ENCODE measurements at regions not wholly inside any gene's neighbourhood (a gene's known extent, or its start where the extent isn't known, plus 50 kb on each side); places are given as distances from the start of the nearest gene placed in this dataset.

DNA sequence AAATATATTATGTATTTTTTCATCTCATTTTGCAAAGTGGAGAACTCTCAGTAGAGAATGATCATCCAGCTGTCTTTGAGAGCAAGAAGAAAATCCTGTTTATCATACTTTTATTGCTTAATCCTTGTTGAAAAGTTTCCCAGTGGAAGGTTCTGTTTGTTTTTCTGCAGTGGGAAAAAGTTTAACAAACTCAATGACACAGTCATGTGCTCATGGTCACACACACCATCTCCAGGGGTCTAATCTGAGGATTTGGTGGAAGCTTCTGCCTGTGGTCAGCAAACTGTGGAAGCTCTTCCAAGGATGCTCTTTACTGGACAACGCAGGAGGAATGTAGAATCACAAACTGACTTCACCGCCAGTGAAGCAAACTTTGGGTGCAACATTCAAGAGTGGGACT, 1003.9 kb downstream of the SORCS3 start:
- no peak overlapping the region for H3K27ac ChIP-seq (replicated peaks in 1 of 4)
- DNase-seq (ENCODE audit: extremely low spot score), result no peak
- WGBS, result 83% methylated on average over 2 of the region's 2 CpGs
- no peaks in the 10 kb centered on the region for H3K27me3 ChIP-seq
- no peaks in the 10 kb centered on the region for H3K9me3 ChIP-seq
- H3K4me1 ChIP-seq, result no peaks in the 10 kb centered on the region
- H3K4me3 ChIP-seq, result no peak overlapping the region
- no peaks in the 10 kb centered on the region for H3K36me3 ChIP-seq
- no peak for TF ChIP-seq CTCF (IDR thresholded peaks at IDR 0.05)
- TF ChIP-seq EP300 (IDR thresholded peaks at IDR 0.05), result no peak
- TF ChIP-seq POLR2A (IDR thresholded peaks at IDR 0.05; ENCODE audit: low read depth), result no peak
- TF ChIP-seq POLR2AphosphoS5 (IDR thresholded peaks at IDR 0.05), result no peak
- intact Hi-C loops (cut with DNase I), result no loop called here

DNA sequence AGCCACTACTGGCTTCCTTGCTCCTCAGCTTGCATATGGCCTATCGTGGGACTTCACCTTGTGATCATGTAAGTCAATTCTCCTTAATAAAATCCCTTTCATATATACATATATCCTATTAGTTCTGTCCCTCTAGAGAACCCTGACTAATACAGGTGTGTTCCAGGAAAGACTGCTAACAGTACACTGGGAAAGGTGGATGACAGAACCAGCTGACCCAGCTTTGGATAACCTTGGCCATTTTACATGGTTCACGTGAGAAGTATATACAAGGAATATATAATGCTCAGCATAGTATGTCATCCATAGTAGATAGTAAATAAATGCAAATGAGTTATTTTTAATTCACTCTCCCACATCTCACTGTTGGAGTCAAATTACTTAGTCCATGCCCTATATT, 1003.5 kb downstream of the SORCS3 start:
- H3K9me3 ChIP-seq, result no peaks in the 10 kb centered on the region
- 98% methylated on average over 2 of the region's 2 CpGs for WGBS
- no peaks in the 10 kb centered on the region for H3K36me3 ChIP-seq
- H3K27me3 ChIP-seq, result no peaks in the 10 kb centered on the region
- H3K4me1 ChIP-seq, result no peaks in the 10 kb centered on the region
- H3K27ac ChIP-seq (replicated peaks in 1 of 4), result no peak overlapping the region
- TF ChIP-seq CTCF (IDR thresholded peaks at IDR 0.05) (no peak), POLR2A (IDR thresholded peaks at IDR 0.05; ENCODE audit: low read depth) (no peak), POLR2AphosphoS5 (IDR thresholded peaks at IDR 0.05) (no peak)
- intact Hi-C loops (cut with DNase I), result no loop called here
- no peak overlapping the region for H3K4me3 ChIP-seq
- no peak for DNase-seq (ENCODE audit: extremely low spot score)

DNA sequence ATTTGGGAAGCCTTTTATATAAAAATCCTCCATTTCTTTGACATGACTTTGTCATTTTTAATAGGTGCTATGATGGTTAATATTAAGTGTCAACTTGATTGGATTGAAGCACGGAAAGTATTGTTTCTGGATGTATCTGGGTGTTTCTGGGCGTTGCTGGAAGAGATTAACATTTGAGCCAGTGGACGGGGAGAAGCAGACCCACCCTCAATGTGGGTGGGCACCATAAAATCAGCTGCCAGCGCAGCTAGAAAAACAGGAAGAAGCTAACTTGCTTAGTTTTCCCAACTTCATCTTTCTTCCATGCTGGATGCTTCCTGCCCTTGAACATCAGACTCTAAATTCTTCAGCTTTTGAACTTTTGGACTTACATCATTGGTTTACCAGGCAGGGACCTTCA, 1003.0 kb downstream of the SORCS3 start:
- no peak for DNase-seq (ENCODE audit: extremely low spot score)
- H3K27ac ChIP-seq (replicated peaks in 1 of 4), result no peak overlapping the region
- no peaks in the 10 kb centered on the region for H3K4me1 ChIP-seq
- WGBS, result 80% methylated on average over 4 of the region's 4 CpGs
- TF ChIP-seq POLR2AphosphoS5 (IDR thresholded peaks at IDR 0.05) (no peak), CTCF (IDR thresholded peaks at IDR 0.05) (no peak), EP300 (IDR thresholded peaks at IDR 0.05) (no peak), POLR2A (IDR thresholded peaks at IDR 0.05; ENCODE audit: low read depth) (no peak)
- intact Hi-C loops (cut with DNase I), result no loop called here
- H3K27me3 ChIP-seq, result no peaks in the 10 kb centered on the region
- H3K36me3 ChIP-seq, result no peaks in the 10 kb centered on the region
- H3K4me3 ChIP-seq, result no peak overlapping the region
- H3K9me3 ChIP-seq, result no peaks in the 10 kb centered on the region

GRCh38 chr10:105643660-105644059, 1002.6 kb downstream of the SORCS3 start:
- H3K27me3 ChIP-seq, result no peaks in the 10 kb centered on the region
- no peak overlapping the region for H3K27ac ChIP-seq (replicated peaks in 1 of 4)
- TF ChIP-seq CTCF (IDR thresholded peaks at IDR 0.05), result no peak
- no peak for TF ChIP-seq POLR2A (IDR thresholded peaks at IDR 0.05; ENCODE audit: low read depth)
- TF ChIP-seq POLR2AphosphoS5 (IDR thresholded peaks at IDR 0.05), result no peak
- no peak for TF ChIP-seq EP300 (IDR thresholded peaks at IDR 0.05)
- no peaks in the 10 kb centered on the region for H3K9me3 ChIP-seq
- no peaks in the 10 kb centered on the region for H3K36me3 ChIP-seq
- DNase-seq (ENCODE audit: extremely low spot score), result no peak
- H3K4me3 ChIP-seq, result no peak overlapping the region
- intact Hi-C loops (cut with DNase I), result no loop called here
- no peaks in the 10 kb centered on the region for H3K4me1 ChIP-seq

DNA sequence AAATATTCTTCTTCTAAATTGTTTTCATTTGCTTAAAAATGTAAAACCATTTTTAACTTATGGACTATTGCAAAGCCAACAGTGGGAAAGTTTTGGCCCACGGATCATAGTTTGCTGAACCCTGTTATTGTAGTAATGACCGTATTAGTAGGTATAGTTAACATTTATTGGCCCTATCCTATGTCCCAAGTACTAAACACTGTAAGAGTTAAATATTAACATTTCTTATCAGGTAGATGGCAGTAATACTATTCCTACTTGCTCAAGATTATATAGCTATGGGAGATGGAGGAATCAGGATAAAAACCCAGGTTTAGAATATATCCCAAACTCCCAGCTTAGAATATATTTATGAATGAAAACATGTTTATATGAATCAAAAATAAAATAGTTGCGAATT, 993.2 kb downstream of the SORCS3 start:
- Histone ChIP-seq H3K36me3 (no peaks in the 10 kb centered on the region), H3K4me1 (no peaks in the 10 kb centered on the region), H3K27ac (replicated peaks in 1 of 4) (no peak overlapping the region), H3K9me3 (no peaks in the 10 kb centered on the region), H3K27me3 (no peaks in the 10 kb centered on the region), H3K4me3 (no peak overlapping the region)
- 87% methylated on average over 3 of the region's 3 CpGs for WGBS
- no peak for DNase-seq (ENCODE audit: extremely low spot score)
- TF ChIP-seq POLR2AphosphoS5 (IDR thresholded peaks at IDR 0.05), result no peak
- TF ChIP-seq CTCF (IDR thresholded peaks at IDR 0.05), result no peak
- no peak for TF ChIP-seq EP300 (IDR thresholded peaks at IDR 0.05)
- no peak for TF ChIP-seq POLR2A (IDR thresholded peaks at IDR 0.05; ENCODE audit: low read depth)
- intact Hi-C loops (cut with DNase I), result no loop called here

Measured in esophagus muscularis mucosa (tissue), 4 donors.